Psoas muscle (tissue), 7 donors: ENCODE measurements at regions not wholly inside any gene's neighbourhood (a gene's known extent, or its start where the extent isn't known, plus 50 kb on each side); places are given as distances from the start of the nearest gene placed in this dataset.

Source experiments
- ATAC-seq, 4 donors: fragments of 200-7000 bp; cut with Tn5 transposase; one replicate each; pipeline ENCODE4 v1.9.1; 2020; ENCODE audit warnings: moderate library complexity in 3 of 4, mild to moderate bottlenecking in 2 of 4
- DNase-seq, 2 donors: peaks; one replicate each; pipeline ENCODE4 v3.0.0-alpha.2; 2020
- H3K27ac ChIP-seq: fragments of 200-600 bp; one replicate; pipeline ENCODE4 v1.8.0; 2022
- H3K27me3 ChIP-seq, 3 donors: fragments of 200-600 bp in 1 of 3; one replicate each; pipeline versions ENCODE4 v1.6.1 to v1.8.0; 2013 to 2022; ENCODE audit warnings: low read length in 2 of 3, mild to moderate bottlenecking in 2 of 3, moderate library complexity in 1 of 3; ENCODE audit not compliant: insufficient read depth in 3 of 3
- H3K36me3 ChIP-seq, 2 donors: fragments of 200-600 bp in 1 of 2; one replicate each; pipeline versions ENCODE4 v1.6.1 to v1.8.0; 2013 to 2022; ENCODE audit warnings: low read depth in 1 of 2, mild to moderate bottlenecking in 1 of 2, moderate library complexity in 1 of 2; ENCODE audit not compliant: insufficient read depth in 1 of 2
- H3K4me1 ChIP-seq: fragments of 200-600 bp; one replicate; pipeline ENCODE4 v1.8.0; 2022
- H3K4me3 ChIP-seq: fragments of 200-600 bp; one replicate; pipeline ENCODE4 v1.8.0; 2022; ENCODE audit warnings: mild to moderate bottlenecking
- H3K9me3 ChIP-seq: fragments of 200-600 bp; one replicate; pipeline ENCODE4 v1.8.0; 2022
- CTCF ChIP-seq: fragments of 200-600 bp; IDR thresholded peaks from one replicate; pipeline ENCODE4 v1.8.0; 2022; ENCODE audit warnings: antibody characterized with exemption
- WGBS, 3 donors: extraction: QIAGEN DNeasy Blood & Tissue Kit; methylation state at CpG; one replicate each; pipeline versions ENCODE4 v1.1.6 to v1.1.7; 2013; 5-methylcytosine and 5-hydroxymethylcytosine counted together
- intact Hi-C, 2 donors: fragments of 100-400 bp; cut with DNase I; formaldehyde crosslinking; loops; one replicate each; pipeline versions ENCODE4 v1.11.0 to v1.14.2; 2022
- donor health status: healthy with polysubstance abuse.
- donor health status: DM: no; HTN: no; CAD: no; lungs with moderate emphysema.
- donor health status: Bipolar disorder and iron deficiency.
- donor health status: healthy.
- donor health status: DM: yes; HTN: yes; CAD: no.
- donor health status: DM: no; HTN: no; CAD: no.
- donor health status: DM: yes; HTN: yes; CAD: no.

- Histone ChIP-seq H3K27me3 (peaks cover 0 to 13% (median 8%) of the 10 kb centered on the region in 3 donors), H3K9me3 (no peaks in the 10 kb centered on the region), H3K4me3 (no peak overlapping the region), H3K27ac (no peak overlapping the region), H3K36me3 (no peaks in the 10 kb centered on the region), H3K4me1 (no peaks in the 10 kb centered on the region)
- 50 to 51% (median 51%) methylated on average over 7 of the region's 7 CpGs for WGBS, 3 donors
- ATAC-seq, result no peak
- intact Hi-C loops, result no loop called here
- no peak for DNase-seq
- TF ChIP-seq CTCF, result no peak
Observed at GRCh38 chr17:36743130-36743529, 141.7 kb downstream of the MRM1 start.

- peaks cover 0 to 8% (median 5%) of the 10 kb centered on the region in 3 donors for H3K27me3 ChIP-seq
- no peaks in the 10 kb centered on the region for H3K9me3 ChIP-seq
- 71 to 73% (median 73%) methylated on average over 18 of the region's 18 CpGs for WGBS, 3 donors
- intact Hi-C loops, result no loop called here
- TF ChIP-seq CTCF, result no peak
- no peaks in the 10 kb centered on the region for H3K4me1 ChIP-seq
- H3K4me3 ChIP-seq, result no peak overlapping the region
- no peak overlapping the region for H3K27ac ChIP-seq
- no peaks in the 10 kb centered on the region for H3K36me3 ChIP-seq
- ATAC-seq, result no peak
- DNase-seq, result no peak
Observed at GRCh38 chr17:36746381-36747053, 145.1 kb downstream of the MRM1 start.

GRCh38 chr17:36747861-36748260 is 146.5 kb downstream of the MRM1 start:
- Histone ChIP-seq H3K4me1 (no peaks in the 10 kb centered on the region), H3K27me3 (peaks cover 0 to 15% (median 6%) of the 10 kb centered on the region in 3 donors), H3K9me3 (no peaks in the 10 kb centered on the region), H3K27ac (no peak overlapping the region), H3K4me3 (no peak overlapping the region), H3K36me3 (no peaks in the 10 kb centered on the region)
- no peak for DNase-seq
- TF ChIP-seq CTCF, result no peak
- 84 to 94% (median 86%) methylated on average over 12 of the region's 12 CpGs for WGBS, 3 donors
- no peak for ATAC-seq
- intact Hi-C loops, result no loop called here

GRCh38 chr17:36748272-36748671 is 146.9 kb downstream of the MRM1 start:
- DNase-seq (no peak), ATAC-seq (no peak)
- Histone ChIP-seq H3K36me3 (no peaks in the 10 kb centered on the region), H3K27ac (no peak overlapping the region), H3K4me1 (no peaks in the 10 kb centered on the region), H3K27me3 (peaks cover 0 to 17% (median 6%) of the 10 kb centered on the region in 3 donors), H3K9me3 (no peaks in the 10 kb centered on the region), H3K4me3 (no peak overlapping the region)
- WGBS, 3 donors, result 64 to 74% (median 71%) methylated on average over 10 of the region's 10 CpGs
- intact Hi-C loops, result no loop called here
- TF ChIP-seq CTCF, result no peak

GRCh38 chr17:36749493-36749892 is 148.1 kb downstream of the MRM1 start:
- peaks cover 0 to 17% (median 8%) of the 10 kb centered on the region in 3 donors for H3K27me3 ChIP-seq
- H3K9me3 ChIP-seq, result no peaks in the 10 kb centered on the region
- 53 to 61% (median 56%) methylated on average over 17 of the region's 17 CpGs for WGBS, 3 donors
- ATAC-seq (no peak), DNase-seq (no peak)
- no peak overlapping the region for H3K27ac ChIP-seq
- no peaks in the 10 kb centered on the region for H3K36me3 ChIP-seq
- no peaks in the 10 kb centered on the region for H3K4me1 ChIP-seq
- TF ChIP-seq CTCF, result no peak
- intact Hi-C loops, result no loop called here
- H3K4me3 ChIP-seq, result no peak overlapping the region
